DMS53 (cell line): ENCODE measurements at regions not wholly inside any gene's neighbourhood (a gene's known extent, or its start where the extent isn't known, plus 50 kb on each side); places are given as distances from the start of the nearest gene placed in this dataset.

Experiments
- DNase-seq: peaks from one replicate; lab custom pipeline; 2025; lab: John Stamatoyannopoulos, UW

DNA sequence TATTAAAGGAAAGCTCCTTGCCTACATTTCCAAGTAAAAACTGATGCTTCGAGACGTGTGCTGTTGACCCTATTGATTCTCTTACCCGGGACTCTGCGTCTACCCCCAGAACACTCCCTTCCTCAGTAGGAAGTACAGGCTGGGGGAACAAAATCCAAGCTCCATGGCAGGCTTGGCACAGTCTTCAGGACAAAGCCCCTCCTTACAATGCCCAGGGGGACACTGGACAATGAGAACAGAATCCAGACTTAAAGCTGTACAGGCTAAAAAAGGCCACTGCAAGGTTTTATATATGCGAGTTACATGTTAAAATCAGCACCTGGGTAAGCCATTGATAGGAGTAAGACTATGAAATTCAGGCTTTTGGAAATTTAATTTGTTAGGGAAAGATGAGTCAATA lies 250.6 kb upstream of the DAPK1 start:
- DNase-seq = no peak

DNA sequence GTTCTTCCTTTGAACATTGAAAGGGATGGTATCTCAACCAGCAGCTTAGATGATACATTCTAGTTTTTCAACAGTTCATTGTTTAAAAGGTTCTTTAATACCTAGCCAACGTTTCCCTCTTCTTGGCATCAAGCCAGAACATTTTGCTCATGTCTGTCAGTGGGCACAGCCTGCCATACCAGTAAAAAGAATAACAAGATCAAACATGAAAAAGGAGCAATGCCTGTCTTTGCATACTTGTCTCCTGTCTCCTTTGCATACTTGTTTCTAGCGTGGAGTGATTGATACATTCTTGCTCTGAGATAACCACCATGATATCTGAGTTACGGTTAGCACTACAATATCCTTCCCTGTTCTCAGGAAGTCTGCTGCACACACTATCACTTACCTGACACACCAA lies 248.6 kb upstream of the DAPK1 start:
- DNase-seq = no peak

DNA sequence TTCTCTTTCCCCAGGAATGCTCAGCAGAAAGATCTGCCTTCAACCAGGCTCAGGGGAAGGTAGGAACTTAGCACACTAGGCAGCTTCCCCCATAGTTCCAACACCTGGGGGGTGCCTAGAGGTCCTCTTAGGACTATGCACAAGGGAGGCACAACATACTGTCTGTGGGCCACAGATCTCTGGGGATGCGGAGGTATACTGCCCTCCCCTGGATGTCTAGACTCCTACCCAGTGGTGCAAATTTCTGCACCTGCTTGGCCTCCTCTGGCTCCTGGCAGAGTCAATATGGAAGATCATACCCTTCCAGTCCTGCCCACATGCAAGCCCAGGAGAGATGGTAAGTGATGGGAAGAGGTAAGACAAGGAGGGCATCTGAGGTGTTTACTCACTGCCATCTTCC lies 247.5 kb upstream of the DAPK1 start:
- no peak for DNase-seq

DNA sequence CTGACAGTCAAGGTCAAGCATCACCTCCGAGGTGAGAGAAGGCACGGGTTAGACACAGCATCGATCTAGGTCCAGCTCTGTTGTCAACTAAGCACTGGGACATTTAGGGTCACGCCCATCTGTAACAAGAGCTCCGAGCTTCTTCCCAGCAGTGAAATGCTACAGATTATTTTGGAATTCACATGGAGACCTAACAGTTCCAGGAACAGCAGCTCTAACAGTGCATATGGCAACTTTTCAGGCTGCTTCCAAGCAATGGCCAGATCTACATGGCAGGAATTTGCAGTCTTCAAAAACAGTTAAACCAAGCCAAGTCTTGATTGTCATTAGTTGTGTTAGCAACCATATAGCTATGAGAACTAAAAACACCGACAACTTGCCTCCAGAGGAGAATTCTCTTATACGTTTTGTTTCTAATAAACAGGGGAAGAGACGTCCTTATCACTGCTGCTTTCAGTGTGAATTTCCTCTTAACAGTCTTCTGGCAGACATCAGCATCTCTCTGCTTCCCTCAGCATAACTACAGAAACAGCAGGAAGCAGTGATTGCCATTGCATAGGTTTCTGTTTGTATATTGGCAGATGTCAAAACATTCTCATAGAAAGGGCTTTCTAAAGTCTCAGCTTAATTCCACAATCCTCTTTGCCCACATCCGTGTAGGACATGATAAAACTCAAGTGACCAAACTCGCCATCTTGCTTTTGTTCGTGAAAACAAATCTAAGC lies 242.1 kb upstream of the DAPK1 start:
- no peak for DNase-seq

DNA sequence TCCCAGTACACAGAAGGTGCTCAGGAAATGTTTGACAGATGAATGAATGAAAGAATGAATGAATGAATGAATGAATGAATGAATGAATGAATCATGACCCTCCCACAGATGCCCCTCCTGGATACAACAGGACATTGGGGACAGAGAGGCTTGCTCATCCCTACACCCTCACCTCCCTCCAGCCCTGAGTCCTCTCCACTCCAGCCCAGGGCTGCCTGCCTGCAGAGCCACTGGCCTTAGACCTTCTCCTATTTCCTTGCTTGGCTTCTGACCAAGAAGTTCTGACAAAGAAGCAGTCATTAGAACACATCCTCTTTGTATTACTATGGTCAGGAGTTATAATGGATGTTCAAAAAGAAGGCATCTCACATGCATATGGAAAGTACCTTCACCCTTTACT lies 240.7 kb upstream of the DAPK1 start:
- no peak for DNase-seq

DNA sequence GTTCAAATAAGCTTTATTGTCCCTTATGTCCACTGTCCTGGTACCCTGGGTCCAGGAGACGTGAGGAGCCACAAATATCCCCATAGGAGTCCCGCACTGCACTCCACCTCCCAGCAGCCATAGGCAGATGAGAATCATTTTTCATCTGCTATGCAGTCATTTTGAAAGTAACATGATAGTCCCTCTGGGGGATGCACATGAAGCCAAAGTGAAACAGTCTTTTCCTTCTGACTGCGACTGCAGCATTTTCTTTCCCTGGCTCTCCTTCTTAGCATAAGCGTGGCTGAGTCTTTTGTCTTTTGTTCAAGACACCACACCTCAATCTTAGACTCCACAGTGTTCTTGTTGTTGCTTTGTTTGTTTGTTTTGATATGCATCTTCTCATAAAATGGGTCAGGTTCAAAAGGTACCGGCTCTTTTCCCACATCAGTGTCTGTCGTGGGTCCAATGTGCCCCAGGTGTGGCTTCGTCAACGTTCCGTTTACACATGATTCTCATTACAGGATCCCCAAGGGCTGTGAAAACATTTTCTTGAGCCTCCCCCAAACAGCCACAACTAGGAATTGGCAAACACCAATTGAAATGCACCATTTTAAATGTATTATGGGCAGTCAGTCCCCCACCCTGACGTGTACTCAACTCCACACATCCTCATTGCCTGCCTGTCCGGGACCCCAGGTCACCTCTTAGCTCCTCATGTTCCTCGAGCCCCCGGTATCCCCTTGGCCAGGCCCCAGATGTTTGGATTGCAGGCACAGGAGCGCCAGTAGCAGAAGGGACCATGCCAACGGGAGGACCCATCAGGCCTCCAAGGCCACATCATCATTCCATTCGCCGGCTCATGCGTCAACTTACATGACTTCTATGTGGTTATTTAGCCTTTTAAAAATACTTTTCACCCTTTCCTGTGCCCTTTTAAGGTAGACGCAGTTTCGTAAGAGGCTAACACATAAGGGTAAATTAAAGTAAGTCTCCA lies 237.8 kb upstream of the DAPK1 start:
- no peak for DNase-seq

DNA sequence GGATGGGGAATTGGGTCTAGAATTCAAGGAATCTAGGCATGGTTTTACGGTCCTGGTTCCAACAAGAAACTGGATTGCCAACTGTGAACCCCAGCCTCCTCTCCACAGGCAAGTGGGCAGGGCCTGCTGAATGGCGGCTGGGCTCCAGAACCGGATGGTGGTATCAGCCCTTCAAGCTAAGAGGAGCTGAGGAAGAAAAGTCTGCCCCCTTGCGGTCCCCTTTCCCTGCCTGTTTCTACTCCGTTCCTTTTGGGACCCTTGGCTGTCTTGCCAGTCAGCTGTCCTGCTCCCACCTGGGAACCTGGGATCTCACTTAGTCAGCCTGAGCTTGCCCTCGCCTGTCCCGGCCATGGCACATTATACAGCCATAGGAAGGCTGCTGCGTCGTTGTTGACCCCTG lies 234.4 kb upstream of the DAPK1 start:
- DNase-seq = peak; percentile 2

DNA sequence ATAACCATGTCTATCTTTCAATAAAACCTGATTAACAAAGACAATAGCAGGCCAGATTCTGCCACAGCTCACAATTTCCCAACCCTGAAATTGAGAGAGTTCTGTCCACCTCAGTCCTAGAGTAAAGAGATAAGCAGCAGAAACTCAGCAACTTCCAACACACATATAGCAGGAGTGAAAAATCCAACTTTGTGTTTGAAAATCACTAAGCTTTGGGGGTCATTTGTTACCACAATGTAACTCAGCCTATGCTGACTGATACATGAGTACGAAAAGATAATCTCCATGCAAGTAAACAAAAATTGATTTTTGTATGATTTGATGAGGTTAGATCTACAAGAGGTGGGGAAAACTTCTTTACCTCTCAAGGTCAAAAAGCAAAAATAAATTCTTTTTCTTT lies 231.0 kb upstream of the DAPK1 start:
- no peak for DNase-seq

DNA sequence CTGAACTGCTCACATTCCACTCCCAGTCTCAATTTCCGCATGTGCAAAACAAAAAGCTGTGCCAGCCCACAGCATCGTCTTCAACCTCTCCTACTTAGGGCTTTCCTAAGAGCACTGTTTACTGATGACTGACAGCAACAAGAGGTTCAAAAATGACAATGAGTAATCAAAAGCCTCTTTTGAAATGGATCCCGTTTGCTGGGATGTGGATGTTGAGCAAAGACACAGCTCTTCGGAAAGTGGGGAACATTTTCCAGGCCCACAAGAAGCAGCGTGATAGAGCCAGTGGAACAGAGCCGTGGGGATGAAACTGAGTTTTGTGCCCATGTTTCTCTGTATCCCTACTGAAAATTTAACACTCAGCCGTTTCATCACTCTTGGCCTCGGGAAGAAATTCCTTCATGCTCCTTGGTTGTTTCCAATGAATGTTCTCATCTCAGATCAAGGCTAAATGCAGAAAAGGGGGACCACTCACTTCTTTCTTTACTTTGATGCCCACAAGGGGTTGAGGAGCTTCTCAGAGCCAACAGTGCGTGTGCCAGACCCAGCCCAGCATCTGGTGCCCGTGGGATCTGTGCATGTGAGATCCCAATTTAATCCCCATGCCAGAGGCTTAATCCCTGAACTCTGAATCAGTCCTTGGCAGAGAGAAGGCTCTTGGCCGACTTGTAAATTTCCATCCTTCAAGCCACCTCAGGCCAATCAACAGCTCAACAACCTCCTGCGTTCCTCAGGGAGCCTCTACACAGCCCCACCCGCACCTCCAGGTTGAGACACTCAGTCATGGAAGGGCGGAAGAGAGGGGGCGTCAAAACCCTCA lies 230.2 kb upstream of the DAPK1 start:
- DNase-seq = no peak

DNA sequence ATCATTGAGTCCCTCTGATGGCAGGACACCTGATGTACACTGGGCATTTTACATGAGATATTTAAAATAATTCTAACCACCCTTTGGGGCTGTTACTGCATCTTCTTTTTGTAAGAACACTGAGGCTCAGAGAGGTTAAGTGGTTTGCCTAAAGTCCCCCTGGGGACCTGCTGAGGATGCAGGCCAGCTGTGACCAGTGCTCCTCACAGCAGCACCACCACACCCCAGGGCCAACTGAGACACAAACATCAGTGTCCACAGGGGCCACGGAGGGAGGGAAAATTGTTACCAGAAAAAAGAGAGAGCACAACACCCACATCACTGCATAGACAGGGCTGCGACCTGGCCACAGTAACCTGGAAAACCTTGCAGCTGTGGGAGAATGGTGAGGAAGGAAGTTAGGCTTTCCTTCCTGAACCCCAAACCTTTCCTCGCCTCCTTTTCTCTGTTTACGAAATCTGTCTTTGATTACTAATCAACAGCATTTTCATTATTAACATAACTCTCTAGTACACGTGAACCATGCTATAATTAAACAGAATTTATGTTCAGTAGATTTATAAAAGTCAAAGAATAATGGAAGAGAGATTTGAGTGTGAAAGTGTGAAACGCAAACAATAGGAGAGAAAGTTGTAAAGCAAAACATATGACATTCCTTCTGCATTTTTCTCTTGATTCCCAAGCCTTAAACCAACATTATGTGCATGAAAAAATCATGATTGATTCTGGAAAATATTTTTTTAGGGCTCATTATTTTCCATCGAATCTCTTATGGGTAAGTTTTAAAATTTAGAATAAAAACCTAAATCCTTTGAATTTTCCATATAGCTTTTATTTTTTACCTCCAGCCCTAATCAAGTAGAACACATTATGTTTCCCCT lies 228.1 kb upstream of the DAPK1 start:
- no peak for DNase-seq

DNA sequence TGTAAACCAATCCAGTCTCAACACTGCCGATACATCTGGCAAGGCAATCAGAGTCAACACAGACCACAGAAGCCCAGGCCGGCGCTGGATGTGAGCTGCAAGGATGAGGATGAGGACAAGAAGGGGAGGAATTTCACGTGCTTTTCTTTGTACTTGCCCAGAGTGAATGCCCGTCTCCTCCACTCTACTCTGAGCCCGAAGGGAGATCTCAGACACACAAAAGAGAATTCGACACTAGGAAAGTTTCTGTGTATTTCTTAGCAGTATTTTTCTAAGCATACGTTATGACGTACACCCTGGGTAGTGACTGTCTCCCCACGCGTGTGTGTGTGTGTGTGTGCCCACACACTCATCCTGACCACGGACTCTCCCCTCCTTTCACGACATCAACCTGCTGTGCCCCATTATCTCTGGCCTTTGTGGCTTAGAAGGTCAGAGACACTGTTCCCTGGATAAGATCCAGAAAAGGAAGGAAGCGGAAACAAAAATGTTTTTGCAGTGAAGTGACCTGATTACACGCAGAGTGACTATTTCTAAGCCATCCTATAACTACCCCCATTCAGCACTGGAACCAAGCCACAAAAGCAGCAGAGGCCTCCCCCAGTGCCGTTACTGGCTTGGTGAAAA lies 227.3 kb upstream of the DAPK1 start:
- no peak for DNase-seq

DNA sequence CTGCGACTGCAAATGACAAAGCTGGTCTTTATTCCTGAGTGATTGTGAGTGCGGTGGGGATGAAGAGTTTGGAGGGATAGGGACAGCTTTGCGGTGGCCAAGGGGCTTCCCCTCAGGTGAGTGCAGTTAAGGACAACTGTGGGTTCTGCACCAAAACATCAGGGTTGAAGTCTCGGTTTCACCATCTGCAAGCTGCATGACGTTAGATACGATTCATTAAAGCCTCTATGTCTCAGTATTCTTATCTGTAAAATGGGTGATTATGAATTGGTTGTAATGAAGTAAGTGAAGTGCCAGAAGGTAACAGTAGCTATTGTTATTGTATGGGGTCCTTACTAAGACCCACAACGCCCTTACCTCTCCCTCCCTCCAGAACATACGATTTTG lies 226.8 kb upstream of the DAPK1 start:
- no peak for DNase-seq

DNA sequence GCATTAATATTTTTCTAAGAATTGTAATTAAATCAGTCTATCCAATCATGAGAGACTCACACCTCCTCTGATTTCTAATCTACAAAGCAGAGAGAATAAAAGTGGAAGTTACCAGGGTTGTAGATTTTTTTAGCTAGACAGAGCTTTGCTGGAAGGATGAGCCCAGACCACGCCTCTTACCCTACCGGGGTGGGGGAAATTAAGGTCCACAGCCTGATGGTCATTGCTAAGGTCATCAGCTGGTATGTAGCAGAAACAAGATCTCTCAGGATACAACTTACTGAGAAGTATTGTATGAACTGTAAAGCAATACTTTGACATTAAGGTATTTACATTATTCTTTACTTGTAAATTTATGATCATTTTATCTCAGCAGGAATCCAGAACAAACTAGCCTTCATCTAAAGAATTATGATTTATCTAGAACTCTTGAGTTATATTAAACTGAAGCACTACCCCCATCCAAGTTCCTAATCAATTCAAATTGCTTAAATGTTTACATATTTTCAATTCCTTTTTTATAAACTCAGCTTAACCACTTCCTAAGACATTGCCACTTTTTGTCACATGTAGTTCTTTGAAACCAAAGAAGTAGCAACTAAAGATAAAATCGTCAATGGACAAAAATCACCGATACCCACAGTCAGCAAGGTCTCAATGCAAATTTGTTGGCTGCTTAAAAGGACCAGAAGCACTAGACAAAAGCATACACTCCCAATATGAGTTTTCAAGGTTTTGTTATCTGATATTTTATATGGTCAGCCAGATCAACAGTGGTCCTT lies 225.8 kb upstream of the DAPK1 start:
- DNase-seq = no peak

DNA sequence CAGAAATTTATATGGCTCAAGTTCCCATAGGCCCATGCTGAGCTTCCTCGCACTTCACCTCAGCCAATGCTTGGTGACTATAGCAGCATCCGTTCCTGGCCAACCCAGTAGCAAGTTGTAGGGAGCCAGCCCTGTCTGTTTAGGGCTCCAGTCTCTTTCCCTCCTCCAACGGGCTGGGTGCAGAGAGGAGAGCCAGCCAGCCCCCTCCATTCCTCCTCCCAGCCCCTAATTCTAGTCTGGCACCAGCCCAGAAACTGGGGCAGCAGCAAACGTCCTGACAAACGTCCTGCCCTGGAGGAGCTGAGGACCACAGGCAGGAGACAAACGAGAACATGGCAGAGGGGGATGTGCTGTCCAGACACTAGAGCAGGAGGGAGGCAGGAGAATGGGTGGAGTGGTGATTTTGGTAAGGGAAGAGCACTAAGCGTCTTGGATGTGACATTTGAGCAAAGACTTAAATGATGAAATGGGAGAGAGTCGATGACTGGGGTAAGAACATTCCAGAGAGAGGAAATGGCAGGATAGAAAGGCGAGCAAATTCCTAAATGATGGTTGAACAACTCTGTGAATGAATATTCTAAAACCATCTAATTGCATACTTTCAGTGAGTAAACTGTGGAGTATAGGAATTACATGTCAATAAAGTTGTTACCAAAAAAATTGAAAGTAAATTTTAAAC lies 222.5 kb upstream of the DAPK1 start:
- DNase-seq = no peak

DNA sequence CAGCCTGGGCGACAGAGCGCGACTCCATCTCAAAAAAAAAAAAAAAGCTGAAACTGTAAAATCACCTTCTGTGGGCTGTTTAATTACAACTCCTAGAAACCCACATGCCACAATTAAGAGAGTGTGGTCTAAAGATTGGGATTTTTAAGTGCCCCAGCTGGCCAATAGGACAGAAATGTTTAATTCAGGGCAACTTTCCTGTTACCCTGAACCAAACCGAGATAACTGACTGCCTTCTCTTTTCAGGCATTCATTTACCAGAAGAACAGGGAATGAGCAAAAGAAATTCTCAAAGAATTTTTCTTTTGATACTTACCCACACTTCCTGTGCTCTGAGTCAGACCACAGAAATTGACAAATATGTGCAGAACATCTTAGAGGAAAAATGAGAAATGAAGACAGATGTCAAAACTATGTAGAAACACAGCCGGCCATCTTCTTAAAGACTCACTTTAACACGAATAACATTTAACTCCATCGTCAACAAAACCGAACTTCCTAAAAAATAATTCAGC lies 221.3 kb upstream of the DAPK1 start:
- DNase-seq = no peak

DNA sequence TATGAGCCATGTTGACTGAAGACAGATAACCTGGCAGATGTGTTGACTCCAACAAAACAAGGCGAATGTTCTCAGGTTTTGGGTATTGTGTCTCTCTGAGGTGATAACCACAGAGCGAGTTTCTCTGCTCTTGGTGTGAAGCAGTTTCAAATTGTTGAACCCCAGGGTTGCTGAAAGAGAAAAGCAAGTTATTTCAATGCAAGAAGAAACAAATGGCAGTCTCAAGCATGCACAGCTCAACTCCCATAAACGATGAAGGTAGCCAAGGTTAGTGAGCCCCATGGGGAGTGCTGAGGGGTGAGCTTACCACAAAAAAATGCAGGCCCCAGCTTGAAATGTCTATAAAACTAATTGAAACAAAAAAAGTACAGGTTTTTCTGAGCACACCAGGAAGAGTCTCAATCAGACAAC lies 220.8 kb upstream of the DAPK1 start:
- no peak for DNase-seq

DNA sequence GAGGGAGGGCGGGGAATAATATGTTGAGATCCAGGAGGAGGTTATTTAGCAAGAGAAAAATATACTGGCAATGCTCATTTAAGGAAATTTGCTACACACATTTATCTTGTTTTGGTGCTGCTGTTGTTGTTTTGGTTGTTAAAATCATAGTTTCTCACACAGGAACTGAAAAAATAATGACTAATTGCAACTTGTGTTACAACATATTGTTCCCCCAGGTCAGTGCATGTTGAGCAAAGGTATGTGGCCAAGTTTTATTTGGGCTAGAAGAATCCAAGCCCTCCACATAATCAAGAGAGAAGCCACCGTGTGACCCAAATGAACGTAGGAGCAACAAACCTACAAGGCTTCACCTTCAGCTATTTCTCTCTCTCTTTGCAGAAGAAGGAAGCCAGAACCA lies 220.3 kb upstream of the DAPK1 start:
- DNase-seq = no peak

DNA sequence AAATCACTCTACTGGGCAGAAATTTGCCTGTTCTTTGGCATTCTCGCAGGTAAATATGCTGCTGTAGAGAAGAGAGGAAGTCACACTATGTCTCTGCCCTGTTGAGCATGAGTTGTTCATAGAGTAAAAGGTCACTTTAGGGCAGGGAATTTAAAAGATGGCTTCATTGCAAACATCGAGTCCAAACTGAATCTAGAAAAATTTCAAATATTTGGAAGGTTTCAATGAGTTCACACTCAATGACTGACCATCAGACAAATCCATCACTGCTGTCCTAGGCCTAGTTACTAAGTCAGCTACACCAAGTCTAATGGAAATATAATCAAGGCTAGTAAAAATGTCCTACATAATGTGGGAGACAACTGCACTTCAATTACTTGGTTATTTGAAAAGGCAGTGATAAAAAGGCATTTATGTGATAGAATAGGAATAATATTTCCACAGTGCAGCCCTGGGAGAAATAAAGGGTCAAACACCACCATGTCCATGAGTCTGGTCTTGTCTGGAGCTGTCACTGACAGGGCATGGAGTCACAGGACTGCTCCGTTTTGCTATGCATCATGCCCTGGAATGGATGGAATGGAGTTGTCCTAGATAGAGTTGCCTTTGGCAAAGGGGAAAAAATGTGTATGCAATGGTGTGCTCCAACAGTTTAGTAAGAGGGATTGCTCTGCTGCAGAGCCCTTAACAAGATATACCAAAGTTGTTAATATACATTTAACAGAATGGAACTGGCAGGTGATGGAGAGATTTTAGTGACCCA lies 218.5 kb upstream of the DAPK1 start:
- DNase-seq = no peak

DNA sequence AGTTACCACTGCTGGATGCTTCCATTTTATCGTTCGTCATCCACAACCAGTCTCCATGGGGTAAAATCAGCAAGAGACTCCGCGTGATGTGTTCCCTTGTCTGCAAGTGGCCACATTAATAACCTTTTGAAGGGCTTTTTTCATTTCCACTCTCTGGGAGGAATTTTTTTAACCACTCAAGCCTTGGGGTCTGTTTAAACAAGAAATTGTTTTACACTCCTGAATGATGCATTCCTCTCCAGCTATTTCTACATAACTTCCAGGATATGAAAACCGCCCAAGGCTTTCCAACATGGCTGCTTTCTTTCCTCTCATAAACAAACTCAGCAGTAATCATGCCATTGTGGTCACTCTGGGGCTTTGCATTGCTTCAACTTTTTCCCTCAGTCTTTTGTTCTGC lies 217.2 kb upstream of the DAPK1 start:
- no peak for DNase-seq
